Osteoblast (primary cell): ENCODE measurements at regions not wholly inside any gene's neighbourhood (a gene's known extent, or its start where the extent isn't known, plus 50 kb on each side); places are given as distances from the start of the nearest gene placed in this dataset.

Source experiments
- DNase-seq: peaks from one replicate; pipeline ENCODE4 v3.0.0; 2011; ENCODE audit warnings: low spot score, mixed read lengths; ENCODE audit not compliant: insufficient read length; ENCODE audit errors: missing footprints
- H2AFZ ChIP-seq: 2 replicates; pipeline ENCODE4 v1.6.0; 2011; ENCODE audit warnings: mild to moderate bottlenecking, low read length
- H3K27ac ChIP-seq: 2 replicates; pipeline ENCODE4 v1.5.1; 2011; ENCODE audit warnings: mild to moderate bottlenecking, low read depth, low read length, moderate library complexity
- H3K27me3 ChIP-seq: 2 replicates; pipeline ENCODE4 v1.6.0; 2012; ENCODE audit warnings: mild to moderate bottlenecking, control low read depth, inconsistent platforms, low read length, moderate library complexity; ENCODE audit not compliant: insufficient read depth
- H3K36me3 ChIP-seq: 2 replicates; pipeline ENCODE4 v1.5.1; 2011; ENCODE audit warnings: mild to moderate bottlenecking, low read length, control low read depth, moderate library complexity; ENCODE audit not compliant: insufficient read depth
- H3K4me1 ChIP-seq: 2 replicates; pipeline ENCODE4 v1.5.1; 2011; ENCODE audit warnings: mild to moderate bottlenecking, low read length, control low read depth, moderate library complexity; ENCODE audit not compliant: insufficient read depth
- H3K4me2 ChIP-seq: 2 replicates; pipeline ENCODE4 v1.6.0; 2011; ENCODE audit warnings: mild to moderate bottlenecking, low read length; ENCODE audit not compliant: insufficient read depth
- H3K4me3 ChIP-seq: fragments of 200-600 bp; sonication (generic); 3 replicates; pipeline ENCODE4 v1.5.1; 2012; ENCODE audit warnings: mild to moderate bottlenecking, low read length, inconsistent platforms; ENCODE audit not compliant: insufficient read depth
- H3K79me2 ChIP-seq: 2 replicates; pipeline ENCODE4 v1.6.0; 2012; ENCODE audit warnings: mild to moderate bottlenecking, low read length, control low read depth, inconsistent platforms; ENCODE audit not compliant: insufficient read depth
- H3K9me3 ChIP-seq: 2 replicates; pipeline ENCODE4 v1.5.1; 2011; ENCODE audit warnings: low read depth, low read length, control low read depth
- H4K20me1 ChIP-seq: 2 replicates; pipeline ENCODE4 v1.6.0; 2012; ENCODE audit warnings: mild to moderate bottlenecking, low read length, control low read depth; ENCODE audit not compliant: insufficient read depth
- CTCF ChIP-seq: IDR thresholded peaks from 2 replicates; pipeline ENCODE4 v1.5.1; 2011; ENCODE audit warnings: mild to moderate bottlenecking, low read depth, low read length, moderate library complexity; ENCODE audit errors: extremely low read depth

GRCh38 chr4:123843137-123843536, 446.5 kb downstream of the SPRY1 start:
- no peaks in the 10 kb centered on the region for H4K20me1 ChIP-seq
- no peak overlapping the region for H3K4me2 ChIP-seq
- H3K4me3 ChIP-seq = no peak overlapping the region
- no peaks in the 10 kb centered on the region for H3K36me3 ChIP-seq
- H3K4me1 ChIP-seq = no peaks in the 10 kb centered on the region
- no peak overlapping the region for H2AFZ ChIP-seq
- no peak overlapping the region for H3K27ac ChIP-seq
- H3K9me3 ChIP-seq = no peaks in the 10 kb centered on the region
- no peak for TF ChIP-seq CTCF
- DNase-seq = no peak
- no peaks in the 10 kb centered on the region for H3K27me3 ChIP-seq
- H3K79me2 ChIP-seq = no peaks in the 10 kb centered on the region

- no peak overlapping the region for H3K4me3 ChIP-seq
- no peaks in the 10 kb centered on the region for H3K4me1 ChIP-seq
These were observed 447.8 kb downstream of the SPRY1 start for GRCh38 chr4:123844374-123844773.

GRCh38 chr4:123846092-123846491, 449.5 kb downstream of the SPRY1 start:
- no peaks in the 10 kb centered on the region for H4K20me1 ChIP-seq
- H3K9me3 ChIP-seq = no peaks in the 10 kb centered on the region
- DNase-seq = no peak
- H3K27me3 ChIP-seq = no peaks in the 10 kb centered on the region
- no peak overlapping the region for H2AFZ ChIP-seq
- no peaks in the 10 kb centered on the region for H3K79me2 ChIP-seq
- H3K4me1 ChIP-seq = no peaks in the 10 kb centered on the region
- TF ChIP-seq CTCF = no peak
- H3K27ac ChIP-seq = no peak overlapping the region
- no peak overlapping the region for H3K4me2 ChIP-seq
- H3K4me3 ChIP-seq = no peak overlapping the region
- H3K36me3 ChIP-seq = no peaks in the 10 kb centered on the region

More at GRCh38 chr4:123844374-123844773, 447.8 kb downstream of the SPRY1 start:
- Histone ChIP-seq H3K9me3 (no peaks in the 10 kb centered on the region), H3K36me3 (no peaks in the 10 kb centered on the region), H3K27me3 (no peaks in the 10 kb centered on the region), H3K4me2 (no peak overlapping the region), H2AFZ (no peak overlapping the region), H4K20me1 (no peaks in the 10 kb centered on the region), H3K27ac (no peak overlapping the region), H3K79me2 (no peaks in the 10 kb centered on the region)
- TF ChIP-seq CTCF = no peak
- DNase-seq = no peak

GRCh38 chr4:123846561-123846960, 450.0 kb downstream of the SPRY1 start:
- Histone ChIP-seq H3K4me3 (no peak overlapping the region), H3K36me3 (no peaks in the 10 kb centered on the region), H3K79me2 (no peaks in the 10 kb centered on the region), H3K4me2 (no peak overlapping the region), H4K20me1 (no peaks in the 10 kb centered on the region), H2AFZ (no peak overlapping the region), H3K4me1 (no peaks in the 10 kb centered on the region), H3K27ac (no peak overlapping the region), H3K27me3 (no peaks in the 10 kb centered on the region), H3K9me3 (no peaks in the 10 kb centered on the region)
- DNase-seq = no peak
- no peak for TF ChIP-seq CTCF
